Retina (tissue), 1 donor: ENCODE measurements at regions not wholly inside any gene's neighbourhood (a gene's known extent, or its start where the extent isn't known, plus 50 kb on each side); places are given as distances from the start of the nearest gene placed in this dataset.

ENCODE experiments used
- DNase-seq: peaks from one replicate; pipeline ENCODE4 v3.0.0-alpha.2; 2016

- no peak for DNase-seq
Observed at GRCh38 chr6:19427548-19427947, 409.6 kb upstream of the ID4 start.

- DNase-seq, result no peak
Observed at GRCh38 chr6:19432966-19433498, 404.1 kb upstream of the ID4 start.

- no peak for DNase-seq
Observed at GRCh38 chr6:19434065-19434464, 403.1 kb upstream of the ID4 start.

GRCh38 chr6:19435755-19436154, 401.4 kb upstream of the ID4 start:
- no peak for DNase-seq

DNA sequence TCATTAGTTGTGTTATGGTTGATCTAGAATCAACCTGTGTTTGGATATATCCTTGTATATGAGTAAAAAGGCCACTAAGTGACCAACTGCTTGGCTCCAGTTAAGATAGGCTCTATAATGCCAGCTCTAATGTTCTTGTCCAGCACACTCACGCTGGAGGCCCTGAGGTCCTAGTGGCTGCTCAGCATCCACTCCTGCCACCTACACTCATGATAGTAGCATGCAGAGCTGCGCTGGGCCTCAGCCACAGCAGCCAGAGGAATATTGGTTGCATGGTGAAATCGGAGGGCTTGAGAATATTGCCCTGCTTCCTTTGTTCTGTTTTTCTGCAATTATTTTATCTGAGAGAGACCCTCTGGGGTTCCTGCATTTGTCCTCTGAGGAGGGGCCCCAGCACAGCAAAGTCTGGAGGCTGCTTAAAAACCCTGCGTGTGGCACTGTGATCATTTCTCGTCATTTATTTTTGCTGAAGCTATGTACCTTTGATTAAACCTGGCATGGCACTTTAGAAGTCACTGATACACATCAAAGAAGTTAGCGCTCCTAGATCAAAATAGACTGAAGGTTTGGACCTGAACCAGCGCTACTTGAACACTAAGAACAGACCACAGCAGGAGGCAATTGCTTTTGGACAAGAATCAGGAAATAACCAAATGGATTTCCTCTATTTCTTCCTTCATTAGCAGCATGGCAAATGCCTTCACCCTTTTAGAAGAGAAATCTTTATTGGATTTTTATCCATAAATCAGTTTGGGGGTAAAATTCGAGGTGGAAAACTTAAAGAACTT, 398.4 kb upstream of the ID4 start:
- DNase-seq, result no peak

- DNase-seq, result no peak
Observed at GRCh38 chr6:19440531-19440930, 396.6 kb upstream of the ID4 start.

DNA sequence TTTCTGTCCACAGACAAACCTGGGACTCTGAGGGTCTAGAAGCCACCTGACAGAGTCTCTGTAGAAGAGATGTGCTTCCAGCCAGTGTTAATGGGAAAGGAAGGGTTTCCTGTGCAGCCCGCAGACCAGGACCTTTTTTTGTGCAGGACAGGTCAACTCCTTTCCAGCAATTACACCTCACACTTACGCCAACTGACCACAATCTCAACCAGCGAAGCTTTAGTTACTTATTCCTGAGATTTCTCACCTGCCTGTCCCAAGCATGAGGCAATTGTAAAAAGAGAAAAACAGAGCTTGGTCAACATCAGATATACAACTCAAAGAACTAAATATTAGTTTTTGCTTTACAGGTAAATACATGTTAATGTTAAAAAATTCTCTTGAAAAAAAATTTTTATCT, 393.8 kb upstream of the ID4 start:
- DNase-seq, result no peak

- no peak for DNase-seq
Observed at GRCh38 chr6:19444041-19444440, 393.1 kb upstream of the ID4 start.

GRCh38 chr6:19444481-19444880, 392.7 kb upstream of the ID4 start:
- DNase-seq, result no peak

GRCh38 chr6:19446570-19446969, 390.6 kb upstream of the ID4 start:
- no peak for DNase-seq

- no peak for DNase-seq
Observed at GRCh38 chr6:19450651-19451050, 386.5 kb upstream of the ID4 start.

DNA sequence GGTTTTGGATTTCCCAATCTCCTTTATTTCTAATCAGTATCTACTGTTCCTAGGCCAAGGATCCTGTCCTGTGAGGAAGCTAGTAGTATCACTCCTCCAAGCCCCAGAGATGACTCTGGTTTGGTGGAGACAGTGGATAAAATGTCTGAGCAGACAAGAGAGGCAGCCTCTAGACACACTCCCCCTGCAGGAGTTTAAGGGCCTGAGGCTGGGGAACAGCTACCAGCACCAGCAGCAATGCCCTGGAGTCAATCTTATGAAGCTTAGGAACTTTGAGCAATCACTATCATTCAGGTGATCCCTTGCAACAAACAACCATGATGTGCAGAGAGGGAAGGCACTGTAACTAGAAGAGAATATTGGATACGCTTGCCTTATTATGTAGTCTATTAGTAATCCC, 384.7 kb upstream of the ID4 start:
- no peak for DNase-seq

- no peak for DNase-seq
Observed at GRCh38 chr6:19454001-19454720, 383.0 kb upstream of the ID4 start.

- DNase-seq, result no peak
Observed at GRCh38 chr6:19454721-19455392, 382.3 kb upstream of the ID4 start.

GRCh38 chr6:19463250-19463649, 373.9 kb upstream of the ID4 start:
- DNase-seq, result no peak

- no peak for DNase-seq
Observed at GRCh38 chr6:19463925-19464324, 373.2 kb upstream of the ID4 start.

DNA sequence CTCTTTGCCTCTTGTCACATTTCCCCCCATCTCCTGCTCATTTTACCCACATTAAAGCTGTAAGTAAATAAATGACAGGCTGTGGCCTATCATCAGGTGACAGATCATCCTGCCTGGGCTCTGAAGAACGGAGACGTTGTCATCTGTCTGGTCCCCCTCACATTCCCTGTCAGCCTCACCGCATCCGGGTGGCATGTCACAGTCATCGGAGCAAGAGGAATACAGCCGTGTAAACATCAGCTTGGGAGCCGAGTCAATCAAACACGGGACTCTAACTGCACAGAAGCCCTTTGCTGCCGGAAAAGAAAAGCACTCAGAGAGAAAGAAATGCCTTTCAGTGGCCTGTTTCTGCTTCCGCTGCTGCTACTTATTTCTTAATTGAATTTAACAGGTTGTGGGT, 371.9 kb upstream of the ID4 start:
- peak; percentile 73 for DNase-seq

DNA sequence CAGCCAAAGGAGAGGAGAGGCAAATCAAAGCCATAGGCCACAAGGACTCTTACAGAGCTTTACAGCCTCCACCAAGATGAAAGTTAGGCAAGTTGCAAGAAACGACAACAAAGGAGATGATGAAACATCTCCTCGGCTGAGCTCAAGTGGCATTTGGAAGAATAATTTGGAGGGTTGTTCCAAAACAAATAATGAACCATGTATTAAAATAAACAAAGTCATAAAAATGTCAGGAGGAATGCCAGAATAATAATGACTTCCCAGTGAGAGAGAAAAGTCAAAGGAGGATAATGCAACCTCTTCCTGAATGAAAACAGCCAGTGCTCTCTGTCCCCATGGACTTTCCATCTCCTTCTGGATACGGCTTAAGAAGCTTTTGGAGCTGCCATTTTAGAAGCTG, 371.4 kb upstream of the ID4 start:
- no peak for DNase-seq

GRCh38 chr6:19470333-19470732, 366.8 kb upstream of the ID4 start:
- no peak for DNase-seq

GRCh38 chr6:19472153-19472552, 365.0 kb upstream of the ID4 start:
- DNase-seq, result no peak

- DNase-seq, result no peak
Observed at GRCh38 chr6:19472850-19473249, 364.3 kb upstream of the ID4 start.

DNA sequence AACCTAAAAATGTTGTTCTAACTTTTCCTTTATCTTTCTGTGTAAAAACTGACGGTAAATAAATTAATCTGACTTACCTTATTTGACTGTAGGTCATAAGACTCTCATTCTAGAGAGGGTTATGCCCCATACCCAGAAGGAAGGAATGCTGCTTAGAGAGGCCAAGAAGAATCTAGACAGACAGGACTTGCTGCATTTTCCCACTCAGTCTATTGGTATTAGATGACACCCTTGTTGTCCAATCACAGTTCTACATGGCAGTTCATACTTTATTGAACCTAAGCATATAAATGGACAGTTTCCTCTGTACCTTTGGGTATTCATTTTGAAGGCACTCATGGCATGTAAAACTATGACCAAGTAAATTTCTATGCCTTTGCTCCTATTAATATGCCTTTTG, 359.6 kb upstream of the ID4 start:
- no peak for DNase-seq

GRCh38 chr6:19478273-19478672, 358.9 kb upstream of the ID4 start:
- no peak for DNase-seq

DNA sequence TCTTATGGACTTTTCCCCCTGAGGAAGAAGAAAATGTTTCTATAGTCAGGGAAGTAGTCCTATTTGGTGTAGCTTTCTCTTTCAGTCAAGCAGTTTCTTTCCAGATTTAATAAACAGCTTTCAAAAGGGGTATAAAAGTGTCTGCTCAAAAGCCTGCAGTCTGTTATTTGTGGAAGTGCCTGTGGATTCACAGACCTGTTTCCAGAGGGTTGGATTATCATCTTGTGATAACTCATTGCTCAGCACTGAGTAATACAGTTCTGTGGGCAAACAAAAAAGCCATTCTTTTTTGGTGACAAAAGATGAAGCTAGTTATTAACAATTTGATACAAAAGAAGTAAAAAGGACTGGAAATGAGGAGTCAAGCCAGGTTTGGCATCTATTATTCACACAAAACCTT, 358.2 kb upstream of the ID4 start:
- peak; percentile 31 for DNase-seq
